SH-SY5Y (cell line): ENCODE measurements at regions not wholly inside any gene's neighbourhood (a gene's known extent, or its start where the extent isn't known, plus 50 kb on each side); places are given as distances from the start of the nearest gene placed in this dataset.

Experiments
- GATA2 ChIP-seq: IDR thresholded peaks from 2 replicates; pipeline ENCODE4 v1.6.1; 2011; ENCODE audit warnings: mild to moderate bottlenecking, low read depth, low read length
- GATA3 ChIP-seq: IDR thresholded peaks from 2 replicates; pipeline ENCODE4 v1.6.1; 2011; ENCODE audit warnings: low read depth, mild to moderate bottlenecking, low read length, moderate library complexity

GRCh38 chr7:85285527-85285926, 98.7 kb upstream of the SEMA3D start:
- TF ChIP-seq GATA3 (no peak), GATA2 (no peak)
